ENCODE measurements at regions not wholly inside any gene's neighbourhood (a gene's known extent, or its start where the extent isn't known, plus 50 kb on each side); places are given as distances from the start of the nearest gene placed in this dataset.

DNA sequence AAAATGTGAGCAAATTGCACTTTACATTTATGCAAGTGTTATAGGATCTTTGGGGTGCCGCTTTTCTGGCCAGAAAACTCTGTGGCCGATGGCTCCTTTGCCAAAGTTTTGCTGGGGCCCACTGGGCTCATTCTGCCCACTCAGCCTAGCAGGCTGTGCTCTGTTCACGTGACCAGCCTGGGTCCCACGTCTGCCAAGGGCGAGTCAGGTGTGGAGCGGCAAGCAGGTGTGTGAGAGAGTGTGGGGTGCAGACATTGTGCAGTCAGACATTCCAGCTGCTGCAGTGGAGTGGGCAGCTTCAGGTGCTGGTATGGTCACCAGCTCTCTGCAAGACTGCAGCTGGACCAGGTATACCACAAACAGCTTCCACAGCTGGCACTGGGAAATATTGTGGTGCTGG lies 2305.7 kb downstream of the PCDH9 start:
- H3K4me1 Mint-ChIP-seq (ENCODE audit: low read depth), result no peaks in the 10 kb centered on the region
- H3K4me3 Mint-ChIP-seq (ENCODE audit: low read depth), result no peak overlapping the region
- TF ChIP-seq, protein P1, sequence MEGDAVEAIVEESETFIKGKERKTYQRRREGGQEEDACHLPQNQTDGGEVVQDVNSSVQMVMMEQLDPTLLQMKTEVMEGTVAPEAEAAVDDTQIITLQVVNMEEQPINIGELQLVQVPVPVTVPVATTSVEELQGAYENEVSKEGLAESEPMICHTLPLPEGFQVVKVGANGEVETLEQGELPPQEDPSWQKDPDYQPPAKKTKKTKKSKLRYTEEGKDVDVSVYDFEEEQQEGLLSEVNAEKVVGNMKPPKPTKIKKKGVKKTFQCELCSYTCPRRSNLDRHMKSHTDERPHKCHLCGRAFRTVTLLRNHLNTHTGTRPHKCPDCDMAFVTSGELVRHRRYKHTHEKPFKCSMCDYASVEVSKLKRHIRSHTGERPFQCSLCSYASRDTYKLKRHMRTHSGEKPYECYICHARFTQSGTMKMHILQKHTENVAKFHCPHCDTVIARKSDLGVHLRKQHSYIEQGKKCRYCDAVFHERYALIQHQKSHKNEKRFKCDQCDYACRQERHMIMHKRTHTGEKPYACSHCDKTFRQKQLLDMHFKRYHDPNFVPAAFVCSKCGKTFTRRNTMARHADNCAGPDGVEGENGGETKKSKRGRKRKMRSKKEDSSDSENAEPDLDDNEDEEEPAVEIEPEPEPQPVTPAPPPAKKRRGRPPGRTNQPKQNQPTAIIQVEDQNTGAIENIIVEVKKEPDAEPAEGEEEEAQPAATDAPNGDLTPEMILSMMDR (IDR thresholded peaks at IDR 0.05; ENCODE audit: unreplicated experiment), result no peak
- H3K9me3 Mint-ChIP-seq (ENCODE audit: low read depth), result no peaks in the 10 kb centered on the region
- no peak overlapping the region for H3K27ac Mint-ChIP-seq
- no peaks in the 10 kb centered on the region for H3K36me3 Mint-ChIP-seq (ENCODE audit: insufficient read depth)
- H3K27me3 Mint-ChIP-seq, result no peaks in the 10 kb centered on the region
- DNase-seq (ENCODE audit: low spot score, unreplicated experiment), result no peak

DNA sequence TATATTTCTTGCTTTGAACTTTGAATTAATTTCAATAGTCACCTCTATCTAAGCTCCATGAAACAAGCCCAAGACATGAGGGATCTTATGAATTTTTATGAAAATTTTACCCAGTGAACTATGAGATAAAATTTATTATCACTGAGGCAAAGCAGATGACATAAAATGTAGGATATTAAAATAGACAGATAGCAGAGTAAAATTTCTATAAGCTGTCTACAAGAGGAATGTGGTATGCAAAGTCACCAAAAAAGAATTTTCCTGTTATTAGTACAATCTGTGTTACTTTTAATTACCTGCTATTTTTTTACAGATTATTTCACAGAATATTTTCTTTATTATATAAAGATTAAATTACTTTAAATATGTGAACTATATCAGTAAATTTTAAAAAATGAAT lies 2312.6 kb downstream of the PCDH9 start:
- Mint-ChIP-seq H3K9me3 (ENCODE audit: low read depth) (peaks cover 9% of the 10 kb centered on the region), H3K27me3 (no peaks in the 10 kb centered on the region), H3K4me3 (ENCODE audit: low read depth) (no peak overlapping the region), H3K36me3 (ENCODE audit: insufficient read depth) (no peaks in the 10 kb centered on the region), H3K4me1 (ENCODE audit: low read depth) (no peaks in the 10 kb centered on the region), H3K27ac (no peak overlapping the region)
- no peak for DNase-seq (ENCODE audit: low spot score, unreplicated experiment)
- TF ChIP-seq, protein P1 (IDR thresholded peaks at IDR 0.05; ENCODE audit: unreplicated experiment), result no peak

DNA sequence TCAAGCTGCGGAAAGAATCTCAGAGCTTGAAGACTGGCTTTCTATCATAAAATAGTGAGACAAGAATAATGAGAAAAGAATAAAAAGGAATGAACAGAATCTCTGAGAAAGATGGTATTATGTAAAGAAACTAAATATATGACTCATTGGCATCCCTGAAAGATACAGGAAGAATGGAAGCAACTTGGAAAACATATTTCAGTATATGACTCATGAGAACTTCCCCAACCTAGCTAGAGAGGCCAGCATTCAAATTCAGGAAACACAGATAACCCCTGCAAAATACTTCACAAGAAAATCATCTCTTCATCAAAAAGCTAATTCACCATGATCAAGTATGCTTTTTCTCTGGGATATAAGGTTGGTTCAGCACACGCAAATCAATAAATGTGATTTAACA lies 2318.0 kb downstream of the PCDH9 start:
- no peaks in the 10 kb centered on the region for H3K36me3 Mint-ChIP-seq (ENCODE audit: insufficient read depth)
- H3K9me3 Mint-ChIP-seq (ENCODE audit: low read depth), result peaks cover 12% of the 10 kb centered on the region
- TF ChIP-seq, protein P1 (IDR thresholded peaks at IDR 0.05; ENCODE audit: unreplicated experiment), result no peak
- no peak for DNase-seq (ENCODE audit: low spot score, unreplicated experiment)
- no peak overlapping the region for H3K4me3 Mint-ChIP-seq (ENCODE audit: low read depth)
- H3K27me3 Mint-ChIP-seq, result no peaks in the 10 kb centered on the region
- H3K27ac Mint-ChIP-seq, result no peak overlapping the region
- H3K4me1 Mint-ChIP-seq (ENCODE audit: low read depth), result no peaks in the 10 kb centered on the region

DNA sequence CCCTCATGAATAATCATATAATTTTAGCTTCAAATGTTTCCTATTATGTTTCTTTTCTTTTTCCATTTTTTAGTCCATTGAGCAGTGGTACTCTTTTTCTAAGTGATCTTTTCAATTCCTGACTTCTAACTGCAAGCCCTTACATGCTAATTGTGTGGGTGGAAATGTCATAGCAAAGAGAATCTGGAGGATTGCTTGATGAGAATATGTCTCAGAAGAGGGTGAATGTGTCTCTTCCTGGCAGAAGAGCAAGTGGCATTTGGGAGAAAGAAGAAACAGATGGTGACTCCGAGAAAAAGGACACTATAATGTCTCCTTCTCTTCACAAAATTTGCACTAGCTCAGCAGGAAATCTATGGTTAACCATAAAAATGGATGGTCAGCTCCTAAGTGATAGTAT lies 2320.0 kb downstream of the PCDH9 start:
- TF ChIP-seq, protein P1 (IDR thresholded peaks at IDR 0.05; ENCODE audit: unreplicated experiment), result no peak
- no peak for DNase-seq (ENCODE audit: low spot score, unreplicated experiment)
- Mint-ChIP-seq H3K27me3 (no peaks in the 10 kb centered on the region), H3K4me3 (ENCODE audit: low read depth) (no peak overlapping the region), H3K9me3 (ENCODE audit: low read depth) (peaks cover 18% of the 10 kb centered on the region), H3K27ac (no peak overlapping the region), H3K4me1 (ENCODE audit: low read depth) (peaks cover 3% of the 10 kb centered on the region), H3K36me3 (ENCODE audit: insufficient read depth) (no peaks in the 10 kb centered on the region)

DNA sequence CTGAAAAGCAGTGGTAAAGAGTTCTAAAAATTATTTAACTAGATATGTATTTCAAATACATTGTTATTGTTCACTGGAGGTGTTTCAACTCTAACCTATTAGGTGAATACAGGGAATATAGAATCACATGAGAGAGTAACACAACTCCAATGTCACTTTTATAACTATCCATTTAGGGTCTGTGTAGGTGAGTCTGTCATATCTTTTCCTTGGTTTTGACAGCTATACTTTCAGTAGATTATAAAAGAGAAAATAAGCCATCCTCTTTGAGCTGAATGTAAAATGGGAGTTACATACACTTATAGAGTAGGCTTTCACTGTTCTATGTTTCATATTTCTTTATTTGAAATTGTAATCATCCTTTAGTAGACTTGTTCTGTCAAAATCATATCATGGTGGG lies 2321.0 kb downstream of the PCDH9 start:
- no peak for DNase-seq (ENCODE audit: low spot score, unreplicated experiment)
- H3K27ac Mint-ChIP-seq, result no peak overlapping the region
- TF ChIP-seq, protein P1 (IDR thresholded peaks at IDR 0.05; ENCODE audit: unreplicated experiment), result no peak
- no peak overlapping the region for H3K4me3 Mint-ChIP-seq (ENCODE audit: low read depth)
- H3K9me3 Mint-ChIP-seq (ENCODE audit: low read depth), result peaks cover 19% of the 10 kb centered on the region
- peaks cover 3% of the 10 kb centered on the region for H3K4me1 Mint-ChIP-seq (ENCODE audit: low read depth)
- H3K36me3 Mint-ChIP-seq (ENCODE audit: insufficient read depth), result no peaks in the 10 kb centered on the region
- H3K27me3 Mint-ChIP-seq, result no peaks in the 10 kb centered on the region
